Lower leg skin (tissue), 4 donors: ENCODE measurements at regions not wholly inside any gene's neighbourhood (a gene's known extent, or its start where the extent isn't known, plus 50 kb on each side); places are given as distances from the start of the nearest gene placed in this dataset.
A peak's percentile ranks its signal among the peaks of the same experiment; 100 is the strongest.
"Not testable (repeated sequence)": the region's sequence is repeated elsewhere in the genome, so short reads cannot be mapped to it uniquely, and the experiment has no call there.

Source experiments
- DNase-seq, 2 donors: peaks; one replicate each; pipeline ENCODE4 v3.0.0-alpha.2; 2019; ENCODE audit warnings: low spot score in 2 of 2
- H3K4me3 ChIP-seq: fragments of 200-600 bp; sonication (generic); 2 replicates; pipeline ENCODE4 v1.5.1; 2017; ENCODE audit warnings: mild to moderate bottlenecking, low read depth; ENCODE audit not compliant: poor library complexity, severe bottlenecking
- CTCF ChIP-seq, 3 donors: fragments of 450-650 bp; IDR thresholded peaks; one replicate each; pipeline ENCODE4 v1.5.1; 2016; ENCODE audit warnings: antibody characterized with exemption in 3 of 3, mild to moderate bottlenecking in 3 of 3, moderate library complexity in 2 of 3
- POLR2A ChIP-seq, 2 donors: fragments of 450-650 bp; IDR thresholded peaks; one replicate each; pipeline ENCODE4 v1.6.1; 2016 to 2017; ENCODE audit warnings: antibody characterized with exemption in 2 of 2, mild to moderate bottlenecking in 1 of 2, moderate library complexity in 1 of 2
- WGBS, 2 donors: methylation state at CpG; one replicate each; pipeline ENCODE4 v1.1.5; 2018; 5-methylcytosine and 5-hydroxymethylcytosine counted together
- intact Hi-C: fragments of 100-400 bp; cut with DNase I; formaldehyde crosslinking; loops from one replicate; pipeline ENCODE4 v1.15.0; 2023; ENCODE audit warnings: low total_unique reads

- TF ChIP-seq CTCF (IDR thresholded peaks at IDR 0.05): no peak
- TF ChIP-seq POLR2A (IDR thresholded peaks at IDR 0.05): no peak
- intact Hi-C loops: no loop called here
- no peak overlapping the region for H3K4me3 ChIP-seq
- DNase-seq: no peak
- 81 to 88% methylated on average over 11 to 13 of the region's 13 CpGs for WGBS, 2 donors
Measured at GRCh38 chr14:105924951-105925591, 398.7 kb downstream of the TMEM121 start.

- WGBS, 2 donors: 86 to 90% methylated on average over 14 to 17 of the region's 18 CpGs
- no peak for DNase-seq
- intact Hi-C loops: no loop called here
- no peak overlapping the region for H3K4me3 ChIP-seq
- TF ChIP-seq CTCF (IDR thresholded peaks at IDR 0.05) (no peak), POLR2A (IDR thresholded peaks at IDR 0.05) (no peak)
Measured at GRCh38 chr14:105925615-105926372, 399.4 kb downstream of the TMEM121 start.

- peak in 1 of 2 donors; percentile 78 for DNase-seq
- no peak overlapping the region for H3K4me3 ChIP-seq
- 85 to 87% methylated on average over 14 to 16 of the region's 18 CpGs for WGBS, 2 donors
- intact Hi-C loops: no loop called here
- TF ChIP-seq POLR2A (IDR thresholded peaks at IDR 0.05) (no peak), CTCF (IDR thresholded peaks at IDR 0.05) (no peak)
Measured at GRCh38 chr14:105926373-105927095, 400.2 kb downstream of the TMEM121 start.

- DNase-seq: peak in 1 of 2 donors; percentile 63
- no peak overlapping the region for H3K4me3 ChIP-seq
- intact Hi-C loops: no loop called here
- 78 to 81% methylated on average over 25 of the region's 25 CpGs for WGBS, 2 donors
- TF ChIP-seq POLR2A (IDR thresholded peaks at IDR 0.05) (no peak), CTCF (IDR thresholded peaks at IDR 0.05) (no peak)
Measured at GRCh38 chr14:105927096-105928060, 401.0 kb downstream of the TMEM121 start.

GRCh38 chr14:105928171-105929111 is 402.1 kb downstream of the TMEM121 start:
- H3K4me3 ChIP-seq, intact Hi-C loops: not testable (repeated sequence)
- 78 to 83% methylated on average over 18 to 21 of the region's 23 CpGs for WGBS, 2 donors
- DNase-seq: peak in 1 of 2 donors; percentile 76
